Cardiac muscle cell (in vitro differentiated cells and primary cell): ENCODE measurements at regions not wholly inside any gene's neighbourhood (a gene's known extent, or its start where the extent isn't known, plus 50 kb on each side); places are given as distances from the start of the nearest gene placed in this dataset.

Experiments
- DNase-seq, 2 donors: peaks; one replicate each; pipeline versions ENCODE4 v3.0.0 to v3.0.0-alpha.2; 2010 to 2017; ENCODE audit warnings: low read depth in 1 of 2, low spot score in 1 of 2
- H3K27ac ChIP-seq: fragments of 200-600 bp; sonication (generic); 2 replicates; pipeline ENCODE4 v1.5.1; 2016
- H3K27me3 ChIP-seq: fragments of 200-600 bp; sonication (generic); 2 replicates; pipeline ENCODE4 v1.6.0; 2016; ENCODE audit warnings: control low read depth
- H3K36me3 ChIP-seq: fragments of 200-600 bp; sonication (generic); 2 replicates; pipeline ENCODE4 v1.5.1; 2016; ENCODE audit warnings: control low read depth
- H3K4me1 ChIP-seq: fragments of 200-600 bp; sonication (generic); 2 replicates; pipeline ENCODE4 v1.8.1; 2017; ENCODE audit warnings: low read depth, mild to moderate bottlenecking, mixed run types
- H3K4me3 ChIP-seq: fragments of 200-600 bp; sonication (generic); 2 replicates; pipeline ENCODE4 v1.5.1; 2016; ENCODE audit warnings: mild to moderate bottlenecking
- H3K9me3 ChIP-seq: fragments of 200-600 bp; sonication (generic); 2 replicates; pipeline ENCODE4 v1.5.1; 2017; ENCODE audit warnings: low read depth, mild to moderate bottlenecking, control low read depth
- CTCF ChIP-seq: IDR thresholded peaks from 2 replicates; pipeline ENCODE4 v1.5.1; 2012; ENCODE audit warnings: low read depth, mild to moderate bottlenecking, low read length

DNA sequence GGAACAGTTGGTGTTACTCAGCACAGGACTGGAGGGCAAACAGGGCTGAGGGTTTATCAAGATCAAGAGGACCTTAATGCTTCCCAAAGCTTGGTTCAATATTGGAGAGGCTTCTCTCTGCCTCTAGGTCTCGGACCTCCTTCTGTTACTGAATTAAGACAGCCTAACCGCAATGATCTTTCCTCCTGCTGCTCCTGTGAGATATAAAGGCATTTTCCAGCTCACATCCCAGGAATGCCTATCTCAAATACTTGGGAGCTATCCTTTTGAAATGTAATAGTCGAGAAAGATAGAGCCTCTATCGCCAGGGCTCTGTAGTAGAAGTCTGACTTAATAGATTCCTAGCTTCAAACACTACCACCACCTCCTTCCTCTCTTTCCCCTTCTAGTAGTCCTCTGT, 1475.0 kb downstream of the SLITRK1 start:
- no peak for DNase-seq
- Histone ChIP-seq H3K27me3 (no peaks in the 10 kb centered on the region), H3K27ac (no peak overlapping the region), H3K4me3 (no peak overlapping the region), H3K36me3 (no peaks in the 10 kb centered on the region), H3K4me1 (peaks cover 1% of the 10 kb centered on the region), H3K9me3 (no peaks in the 10 kb centered on the region)
- no peak for TF ChIP-seq CTCF

DNA sequence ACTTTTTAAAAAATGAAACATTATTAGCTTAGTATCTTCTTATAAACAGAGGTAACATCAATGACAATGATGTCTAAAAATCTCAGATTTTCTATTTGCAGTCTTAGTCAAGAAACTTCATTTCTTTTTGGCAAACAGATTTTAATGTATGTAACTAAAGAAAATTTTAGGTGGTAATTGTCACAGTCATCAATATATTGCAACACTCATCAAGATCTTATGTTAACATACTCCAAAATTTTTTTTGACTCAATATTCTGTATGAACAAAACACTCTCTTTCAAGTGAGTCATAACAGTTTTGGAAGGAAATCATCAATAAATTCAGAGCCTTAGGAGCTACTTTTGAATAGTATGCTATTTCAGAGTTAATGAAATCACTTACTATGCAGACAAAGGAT, 1507.6 kb downstream of the SLITRK1 start:
- H3K4me1 ChIP-seq: no peaks in the 10 kb centered on the region
- DNase-seq: no peak
- no peak for TF ChIP-seq CTCF

GRCh38 chr13:82370316-82370715, 1512.0 kb downstream of the SLITRK1 start:
- Histone ChIP-seq H3K4me3 (no peak overlapping the region), H3K36me3 (no peaks in the 10 kb centered on the region), H3K27ac (no peak overlapping the region), H3K27me3 (no peaks in the 10 kb centered on the region), H3K9me3 (no peaks in the 10 kb centered on the region), H3K4me1 (no peaks in the 10 kb centered on the region)
- TF ChIP-seq CTCF: no peak
- DNase-seq: no peak

More for the DNA sequence above, 1507.6 kb downstream of the SLITRK1 start:
- Histone ChIP-seq H3K36me3 (no peaks in the 10 kb centered on the region), H3K27ac (no peak overlapping the region), H3K4me3 (no peak overlapping the region), H3K9me3 (no peaks in the 10 kb centered on the region), H3K27me3 (no peaks in the 10 kb centered on the region)

- no peak overlapping the region for H3K4me3 ChIP-seq
- H3K4me1 ChIP-seq: no peaks in the 10 kb centered on the region
- H3K36me3 ChIP-seq: no peaks in the 10 kb centered on the region
- no peak overlapping the region for H3K27ac ChIP-seq
- no peak for TF ChIP-seq CTCF
- no peak for DNase-seq
- no peaks in the 10 kb centered on the region for H3K27me3 ChIP-seq
- no peaks in the 10 kb centered on the region for H3K9me3 ChIP-seq
These were observed 1517.7 kb downstream of the SLITRK1 start for GRCh38 chr13:82364525-82364924.

GRCh38 chr13:82358284-82358683, 1524.0 kb downstream of the SLITRK1 start:
- Histone ChIP-seq H3K27me3 (no peaks in the 10 kb centered on the region), H3K9me3 (no peaks in the 10 kb centered on the region), H3K4me1 (peaks cover 8% of the 10 kb centered on the region), H3K36me3 (no peaks in the 10 kb centered on the region), H3K27ac (no peak overlapping the region), H3K4me3 (no peak overlapping the region)
- TF ChIP-seq CTCF: no peak
- DNase-seq: no peak
